ENCODE measurements at regions not wholly inside any gene's neighbourhood (a gene's known extent, or its start where the extent isn't known, plus 50 kb on each side); places are given as distances from the start of the nearest gene placed in this dataset.
"Not testable (repeated sequence)": the region's sequence is repeated elsewhere in the genome, so short reads cannot be mapped to it uniquely, and the experiment has no call there.

GRCh38 chr12:61546296-61546695, 713.9 kb upstream of the USP15 start:
- no peaks in the 10 kb centered on the region for H3K4me1 Mint-ChIP-seq
- H3K36me3 Mint-ChIP-seq (ENCODE audit: low read depth), result no peaks in the 10 kb centered on the region
- ATAC-seq (no peak), DNase-seq (no peak)
- H3K9me3 ChIP-seq (ENCODE audit: control insufficient read depth, low read length, poor library complexity, severe bottlenecking), result peaks cover 2% of the 10 kb centered on the region
- H3K27ac Mint-ChIP-seq, result no peak overlapping the region
- H3K27me3 Mint-ChIP-seq, result no peaks in the 10 kb centered on the region
- H3K4me3 Mint-ChIP-seq, result no peak overlapping the region

- H3K4me1 Mint-ChIP-seq, result no peaks in the 10 kb centered on the region
- DNase-seq (no peak), ATAC-seq (no peak)
These were observed 707.1 kb upstream of the USP15 start for GRCh38 chr12:61553091-61553490.

GRCh38 chr12:61554268-61555008, 705.8 kb upstream of the USP15 start:
- no peaks in the 10 kb centered on the region for H3K4me1 Mint-ChIP-seq
- no peak overlapping the region for H3K4me3 Mint-ChIP-seq
- DNase-seq (no peak), ATAC-seq (no peak)
- H3K27ac Mint-ChIP-seq, result no peak overlapping the region
- no peaks in the 10 kb centered on the region for H3K36me3 Mint-ChIP-seq (ENCODE audit: low read depth)
- H3K9me3 ChIP-seq (ENCODE audit: control insufficient read depth, low read length, poor library complexity, severe bottlenecking), result no peaks in the 10 kb centered on the region
- no peaks in the 10 kb centered on the region for H3K27me3 Mint-ChIP-seq

More at GRCh38 chr12:61553091-61553490, 707.1 kb upstream of the USP15 start:
- peaks cover 2% of the 10 kb centered on the region for H3K9me3 ChIP-seq (ENCODE audit: control insufficient read depth, low read length, poor library complexity, severe bottlenecking)
- Mint-ChIP-seq H3K36me3 (ENCODE audit: low read depth) (no peaks in the 10 kb centered on the region), H3K27ac (no peak overlapping the region), H3K27me3 (no peaks in the 10 kb centered on the region), H3K4me3 (no peak overlapping the region)

- DNase-seq (no peak), ATAC-seq (no peak)
- H3K4me3 Mint-ChIP-seq, result no peak overlapping the region
- H3K9me3 ChIP-seq (ENCODE audit: control insufficient read depth, low read length, poor library complexity, severe bottlenecking), result no peaks in the 10 kb centered on the region
- no peaks in the 10 kb centered on the region for H3K36me3 Mint-ChIP-seq (ENCODE audit: low read depth)
- no peaks in the 10 kb centered on the region for H3K4me1 Mint-ChIP-seq
- H3K27ac Mint-ChIP-seq, result no peak overlapping the region
- no peaks in the 10 kb centered on the region for H3K27me3 Mint-ChIP-seq
These were observed 696.3 kb upstream of the USP15 start for GRCh38 chr12:61563665-61564450.

- Mint-ChIP-seq H3K4me1 (no peaks in the 10 kb centered on the region), H3K27me3 (no peaks in the 10 kb centered on the region), H3K27ac (no peak overlapping the region), H3K36me3 (ENCODE audit: low read depth) (no peaks in the 10 kb centered on the region), H3K4me3 (no peak overlapping the region)
- ATAC-seq (no peak), DNase-seq (no peak)
- H3K9me3 ChIP-seq (ENCODE audit: control insufficient read depth, low read length, poor library complexity, severe bottlenecking), result no peaks in the 10 kb centered on the region
These were observed 695.7 kb upstream of the USP15 start for GRCh38 chr12:61564466-61564865.

GRCh38 chr12:61566183-61566582, 694.0 kb upstream of the USP15 start:
- no peak for DNase-seq
- no peaks in the 10 kb centered on the region for H3K4me1 Mint-ChIP-seq
- no peaks in the 10 kb centered on the region for H3K9me3 ChIP-seq (ENCODE audit: control insufficient read depth, low read length, poor library complexity, severe bottlenecking)
- ATAC-seq, result no peak
- H3K36me3 Mint-ChIP-seq (ENCODE audit: low read depth), result no peaks in the 10 kb centered on the region
- H3K27me3 Mint-ChIP-seq, result no peaks in the 10 kb centered on the region
- no peak overlapping the region for H3K27ac Mint-ChIP-seq
- no peak overlapping the region for H3K4me3 Mint-ChIP-seq

GRCh38 chr12:61574339-61574738, 685.9 kb upstream of the USP15 start:
- H3K27ac Mint-ChIP-seq, result no peak overlapping the region
- DNase-seq, result no peak
- H3K27me3 Mint-ChIP-seq, result no peaks in the 10 kb centered on the region
- no peaks in the 10 kb centered on the region for H3K36me3 Mint-ChIP-seq (ENCODE audit: low read depth)
- ATAC-seq, result no peak
- no peaks in the 10 kb centered on the region for H3K4me1 Mint-ChIP-seq
- H3K4me3 Mint-ChIP-seq, result no peak overlapping the region
- no peaks in the 10 kb centered on the region for H3K9me3 ChIP-seq (ENCODE audit: control insufficient read depth, low read length, poor library complexity, severe bottlenecking)

GRCh38 chr12:61584943-61585342, 675.3 kb upstream of the USP15 start:
- Mint-ChIP-seq H3K36me3 (ENCODE audit: low read depth) (no peaks in the 10 kb centered on the region), H3K4me3 (no peak overlapping the region), H3K4me1 (no peaks in the 10 kb centered on the region), H3K27me3 (no peaks in the 10 kb centered on the region), H3K27ac (no peak overlapping the region)
- ATAC-seq (no peak), DNase-seq (no peak)
- peaks cover 6% of the 10 kb centered on the region for H3K9me3 ChIP-seq (ENCODE audit: control insufficient read depth, low read length, poor library complexity, severe bottlenecking)

GRCh38 chr12:61590864-61591263, 669.3 kb upstream of the USP15 start:
- not testable (repeated sequence) for H3K9me3 ChIP-seq (ENCODE audit: control insufficient read depth, low read length, poor library complexity, severe bottlenecking); ATAC-seq; DNase-seq; H3K27ac Mint-ChIP-seq; H3K4me3 Mint-ChIP-seq; H3K4me1 Mint-ChIP-seq; H3K36me3 Mint-ChIP-seq (ENCODE audit: low read depth); H3K27me3 Mint-ChIP-seq

GRCh38 chr12:61610143-61610542, 650.1 kb upstream of the USP15 start:
- DNase-seq (no peak), ATAC-seq (no peak)
- Mint-ChIP-seq H3K4me3 (no peak overlapping the region), H3K27ac (no peak overlapping the region), H3K36me3 (ENCODE audit: low read depth) (no peaks in the 10 kb centered on the region), H3K27me3 (no peaks in the 10 kb centered on the region), H3K4me1 (no peaks in the 10 kb centered on the region)
- H3K9me3 ChIP-seq (ENCODE audit: control insufficient read depth, low read length, poor library complexity, severe bottlenecking), result no peaks in the 10 kb centered on the region

GRCh38 chr12:61629702-61630101, 630.5 kb upstream of the USP15 start:
- H3K27ac Mint-ChIP-seq, result no peak overlapping the region
- no peaks in the 10 kb centered on the region for H3K27me3 Mint-ChIP-seq
- no peaks in the 10 kb centered on the region for H3K9me3 ChIP-seq (ENCODE audit: control insufficient read depth, low read length, poor library complexity, severe bottlenecking)
- H3K4me3 Mint-ChIP-seq, result no peak overlapping the region
- ATAC-seq (no peak), DNase-seq (no peak)
- H3K36me3 Mint-ChIP-seq (ENCODE audit: low read depth), result no peaks in the 10 kb centered on the region
- H3K4me1 Mint-ChIP-seq, result no peaks in the 10 kb centered on the region

- ATAC-seq, result no peak
- H3K4me3 Mint-ChIP-seq, result no peak overlapping the region
- H3K27ac Mint-ChIP-seq, result no peak overlapping the region
- no peaks in the 10 kb centered on the region for H3K4me1 Mint-ChIP-seq
- no peak for DNase-seq
- no peaks in the 10 kb centered on the region for H3K36me3 Mint-ChIP-seq (ENCODE audit: low read depth)
- no peaks in the 10 kb centered on the region for H3K9me3 ChIP-seq (ENCODE audit: control insufficient read depth, low read length, poor library complexity, severe bottlenecking)
- no peaks in the 10 kb centered on the region for H3K27me3 Mint-ChIP-seq
These were observed 613.6 kb upstream of the USP15 start for GRCh38 chr12:61646639-61647038.

GRCh38 chr12:61647566-61647965, 612.6 kb upstream of the USP15 start:
- H3K4me3 Mint-ChIP-seq, result no peak overlapping the region
- no peaks in the 10 kb centered on the region for H3K4me1 Mint-ChIP-seq
- H3K27ac Mint-ChIP-seq, result no peak overlapping the region
- H3K27me3 Mint-ChIP-seq, result no peaks in the 10 kb centered on the region
- no peaks in the 10 kb centered on the region for H3K36me3 Mint-ChIP-seq (ENCODE audit: low read depth)
- DNase-seq, result no peak
- H3K9me3 ChIP-seq (ENCODE audit: control insufficient read depth, low read length, poor library complexity, severe bottlenecking), result no peaks in the 10 kb centered on the region
- no peak for ATAC-seq

- no peaks in the 10 kb centered on the region for H3K27me3 Mint-ChIP-seq
- no peak overlapping the region for H3K4me3 Mint-ChIP-seq
- no peaks in the 10 kb centered on the region for H3K9me3 ChIP-seq (ENCODE audit: control insufficient read depth, low read length, poor library complexity, severe bottlenecking)
- no peak overlapping the region for H3K27ac Mint-ChIP-seq
- H3K36me3 Mint-ChIP-seq (ENCODE audit: low read depth), result no peaks in the 10 kb centered on the region
- H3K4me1 Mint-ChIP-seq, result no peaks in the 10 kb centered on the region
- no peak for ATAC-seq
- no peak for DNase-seq
These were observed 607.9 kb upstream of the USP15 start for GRCh38 chr12:61652265-61652664.
